ENCODE measurements at regions not wholly inside any gene's neighbourhood (a gene's known extent, or its start where the extent isn't known, plus 50 kb on each side); places are given as distances from the start of the nearest gene placed in this dataset.
"Not testable (repeated sequence)": the region's sequence is repeated elsewhere in the genome, so short reads cannot be mapped to it uniquely, and the experiment has no call there.

- Histone ChIP-seq H3K36me3 (ENCODE audit: control insufficient read depth in 4 of 4, insufficient read depth in 3 of 4, low read depth in 1 of 4, low read length in 3 of 4) (no peaks in the 10 kb centered on the region), H3K27ac (ENCODE audit: low read depth in 1 of 2, low read length in 2 of 2) (no peak overlapping the region), H3K9me3 (ENCODE audit: control insufficient read depth in 4 of 4, low read length in 3 of 4) (no peaks in the 10 kb centered on the region), H3K27me3 (ENCODE audit: control insufficient read depth in 4 of 4, insufficient read depth in 4 of 4, low read length in 3 of 4) (no peaks in the 10 kb centered on the region), H3K4me3 (ENCODE audit: low read depth in 1 of 3, low read length in 3 of 3) (no peak overlapping the region), H3K9ac (ENCODE audit: low read depth in 1 of 2, low read length in 2 of 2) (no peak overlapping the region), H3K4me1 (ENCODE audit: control insufficient read depth in 4 of 4, insufficient read depth in 4 of 4, low read length in 3 of 4) (no peaks in the 10 kb centered on the region)
- no peak for DNase-seq (ENCODE audit: low spot score)
- 79% methylated on average over 15 of the region's 15 CpGs for WGBS
- TF ChIP-seq ATF3 (IDR thresholded peaks at IDR 0.05): no peak
- no peak for TF ChIP-seq FOXA2 (IDR thresholded peaks at IDR 0.05)
- TF ChIP-seq ZBTB33 (IDR thresholded peaks at IDR 0.05): no peak
- TF ChIP-seq CTCF (IDR thresholded peaks at IDR 0.05; ENCODE audit: low read depth, low read length, missing input control): no peak
- TF ChIP-seq GABPA (IDR thresholded peaks at IDR 0.05 in 1 of 2, conservative IDR thresholded peaks at IDR 0.05 in 1 of 2): no peak
- TF ChIP-seq SP1 (IDR thresholded peaks at IDR 0.05): no peak
- no peak for TF ChIP-seq RAD21 (IDR thresholded peaks at IDR 0.05)
- no peak for TF ChIP-seq YY1 (IDR thresholded peaks at IDR 0.05)
- no peak for TF ChIP-seq EGR1 (IDR thresholded peaks at IDR 0.05; ENCODE audit: low read depth in 2 of 2)
- TF ChIP-seq TAF1 (conservative IDR thresholded peaks at IDR 0.05): no peak
- no peak for TF ChIP-seq HNF4G (IDR thresholded peaks at IDR 0.05)
- TF ChIP-seq MAX (IDR thresholded peaks at IDR 0.05): no peak
Measured at GRCh38 chr15:75786575-75786947, 56.7 kb upstream of the UBE2Q2 start.

GRCh38 chr15:75785771-75786574 is 57.3 kb upstream of the UBE2Q2 start:
- H3K27ac ChIP-seq (ENCODE audit: low read depth in 1 of 2, low read length in 2 of 2): no peak overlapping the region
- no peak for TF ChIP-seq MAX (IDR thresholded peaks at IDR 0.05)
- no peak for TF ChIP-seq EGR1 (IDR thresholded peaks at IDR 0.05; ENCODE audit: low read depth in 2 of 2)
- no peak for TF ChIP-seq RAD21 (IDR thresholded peaks at IDR 0.05)
- TF ChIP-seq SP1 (IDR thresholded peaks at IDR 0.05): no peak
- TF ChIP-seq YY1 (IDR thresholded peaks at IDR 0.05): no peak
- TF ChIP-seq HNF4G (IDR thresholded peaks at IDR 0.05): no peak
- no peak for TF ChIP-seq NR2F2 (IDR thresholded peaks at IDR 0.05)
- no peak for TF ChIP-seq FOXA1 (IDR thresholded peaks at IDR 0.05)
- no peak for TF ChIP-seq CTCF (IDR thresholded peaks at IDR 0.05; ENCODE audit: low read depth, low read length, missing input control)
- TF ChIP-seq ATF3 (IDR thresholded peaks at IDR 0.05): no peak
- TF ChIP-seq TAF1 (conservative IDR thresholded peaks at IDR 0.05): no peak
- TF ChIP-seq FOXA2 (IDR thresholded peaks at IDR 0.05): no peak
- H3K4me3 ChIP-seq (ENCODE audit: low read depth in 1 of 3, low read length in 3 of 3): no peak overlapping the region
- H3K9me3 ChIP-seq (ENCODE audit: control insufficient read depth in 4 of 4, low read length in 3 of 4): no peaks in the 10 kb centered on the region
- no peaks in the 10 kb centered on the region for H3K27me3 ChIP-seq (ENCODE audit: control insufficient read depth in 4 of 4, insufficient read depth in 4 of 4, low read length in 3 of 4)
- no peak for DNase-seq (ENCODE audit: low spot score)
- H3K36me3 ChIP-seq (ENCODE audit: control insufficient read depth in 4 of 4, insufficient read depth in 3 of 4, low read depth in 1 of 4, low read length in 3 of 4): no peaks in the 10 kb centered on the region
- H3K9ac ChIP-seq (ENCODE audit: low read depth in 1 of 2, low read length in 2 of 2): no peak overlapping the region
- 77% methylated on average over 20 of the region's 20 CpGs for WGBS
- H3K4me1 ChIP-seq (ENCODE audit: control insufficient read depth in 4 of 4, insufficient read depth in 4 of 4, low read length in 3 of 4): no peaks in the 10 kb centered on the region

- 94% methylated on average over 10 of the region's 10 CpGs for WGBS
- H3K4me1 ChIP-seq (ENCODE audit: control insufficient read depth in 4 of 4, insufficient read depth in 4 of 4, low read length in 3 of 4); H3K4me3 ChIP-seq (ENCODE audit: low read depth in 1 of 3, low read length in 3 of 3); DNase-seq (ENCODE audit: low spot score); H3K27me3 ChIP-seq (ENCODE audit: control insufficient read depth in 4 of 4, insufficient read depth in 4 of 4, low read length in 3 of 4); H3K27ac ChIP-seq (ENCODE audit: low read depth in 1 of 2, low read length in 2 of 2); H3K9me3 ChIP-seq (ENCODE audit: control insufficient read depth in 4 of 4, low read length in 3 of 4); H3K36me3 ChIP-seq (ENCODE audit: control insufficient read depth in 4 of 4, insufficient read depth in 3 of 4, low read depth in 1 of 4, low read length in 3 of 4); H3K9ac ChIP-seq (ENCODE audit: low read depth in 1 of 2, low read length in 2 of 2): not testable (repeated sequence)
Measured at GRCh38 chr15:75784511-75785480, 58.5 kb upstream of the UBE2Q2 start.
